GM18519 (cell line): ENCODE measurements at regions not wholly inside any gene's neighbourhood (a gene's known extent, or its start where the extent isn't known, plus 50 kb on each side); places are given as distances from the start of the nearest gene placed in this dataset.

Experiments
- ATAC-seq: cut with Tn5 transposase; IDR thresholded peaks from one replicate; pipeline ENCODE4 v1.9.1; 2021; ENCODE audit warnings: mild to moderate bottlenecking, moderate library complexity; ENCODE audit not compliant: unreplicated experiment, low FRiP score

GRCh38 chr2:151087377-151087776, 174.3 kb downstream of the RBM43 start:
- ATAC-seq, result no peak

- ATAC-seq, result no peak
Observed at GRCh38 chr2:151085181-151085611, 176.5 kb downstream of the RBM43 start.

- ATAC-seq, result no peak
Observed at GRCh38 chr2:151083856-151084795, 177.5 kb downstream of the RBM43 start.

- ATAC-seq, result no peak
Observed at GRCh38 chr2:151078889-151079288, 182.8 kb downstream of the RBM43 start.

- ATAC-seq, result no peak
Observed at GRCh38 chr2:151071906-151072305, 189.8 kb downstream of the RBM43 start.

DNA sequence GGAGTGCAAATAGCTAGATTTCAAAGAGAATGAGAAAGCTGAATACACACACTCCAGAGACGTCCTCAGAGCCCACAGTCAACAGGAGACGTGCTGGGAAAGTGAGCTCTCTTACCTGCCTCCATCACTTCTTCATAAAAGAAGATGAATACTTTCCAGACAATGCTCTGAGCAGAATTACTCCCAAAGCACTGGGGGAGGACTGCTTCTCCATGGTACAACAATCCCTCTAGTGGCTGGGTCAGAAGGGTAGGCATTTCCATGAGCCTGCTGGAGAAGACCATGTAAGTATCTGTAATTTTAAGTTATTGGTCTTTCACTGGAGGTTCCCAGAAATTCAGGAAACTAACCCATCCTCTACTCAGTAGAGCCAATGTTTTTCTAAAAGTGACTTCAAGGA, 190.3 kb downstream of the RBM43 start:
- ATAC-seq, result no peak

DNA sequence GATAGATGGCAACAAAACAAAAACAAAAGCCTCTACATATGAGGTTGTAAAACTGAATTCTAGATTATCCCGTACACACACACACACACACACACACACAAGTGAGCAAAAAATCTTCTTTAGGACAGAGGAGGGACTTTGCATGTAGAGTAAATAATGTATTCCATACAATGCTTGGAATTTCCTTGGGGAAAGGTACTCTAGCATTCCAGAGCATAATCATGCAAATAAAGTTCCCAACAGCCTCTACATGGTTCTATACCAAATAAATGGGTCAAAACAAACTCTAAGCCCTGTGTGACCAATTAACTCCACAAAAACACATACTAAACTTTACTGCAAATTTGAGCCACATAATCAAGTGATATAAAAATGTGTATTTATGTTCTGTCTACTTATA, 191.4 kb downstream of the RBM43 start:
- ATAC-seq, result no peak

- no peak for ATAC-seq
Observed at GRCh38 chr2:151067658-151068369, 193.8 kb downstream of the RBM43 start.

GRCh38 chr2:151063271-151063670, 198.4 kb downstream of the RBM43 start:
- ATAC-seq, result no peak

- ATAC-seq, result no peak
Observed at GRCh38 chr2:151060287-151060686, 201.4 kb downstream of the RBM43 start.

GRCh38 chr2:151056870-151057269, 204.8 kb downstream of the RBM43 start:
- no peak for ATAC-seq

- no peak for ATAC-seq
Observed at GRCh38 chr2:151053661-151053990, 208.0 kb downstream of the RBM43 start.

- no peak for ATAC-seq
Observed at GRCh38 chr2:151052850-151053660, 208.6 kb downstream of the RBM43 start.

DNA sequence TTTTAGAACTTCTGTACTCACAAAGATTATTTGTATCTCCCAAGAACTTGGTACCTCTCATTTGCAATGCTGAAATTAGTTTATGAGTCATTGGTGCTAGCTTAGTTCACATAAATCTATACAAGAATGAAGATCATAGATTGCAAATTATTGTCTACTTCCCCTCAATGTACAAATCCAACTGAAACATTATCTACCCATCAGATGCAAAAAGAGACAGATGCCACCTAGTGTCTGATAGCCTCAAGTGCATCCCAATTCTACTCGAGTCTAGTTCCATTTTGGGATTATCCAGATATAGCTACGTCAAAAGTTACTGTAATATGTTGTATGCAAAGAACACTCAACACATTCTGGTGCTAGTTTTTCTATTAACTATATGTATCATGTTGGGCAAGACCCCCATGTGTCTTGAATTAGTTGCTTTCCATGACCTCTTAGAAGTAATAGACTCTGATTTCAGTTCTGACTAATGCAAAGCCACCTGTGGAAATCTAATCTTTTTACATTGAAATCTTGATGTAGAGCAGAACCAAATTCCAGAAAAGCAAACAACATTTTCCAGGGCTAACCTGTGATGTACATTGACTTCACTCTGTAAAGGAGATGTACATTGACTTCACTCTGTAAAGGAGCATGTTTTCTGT, 210.0 kb downstream of the RBM43 start:
- ATAC-seq, result peak; percentile 92

DNA sequence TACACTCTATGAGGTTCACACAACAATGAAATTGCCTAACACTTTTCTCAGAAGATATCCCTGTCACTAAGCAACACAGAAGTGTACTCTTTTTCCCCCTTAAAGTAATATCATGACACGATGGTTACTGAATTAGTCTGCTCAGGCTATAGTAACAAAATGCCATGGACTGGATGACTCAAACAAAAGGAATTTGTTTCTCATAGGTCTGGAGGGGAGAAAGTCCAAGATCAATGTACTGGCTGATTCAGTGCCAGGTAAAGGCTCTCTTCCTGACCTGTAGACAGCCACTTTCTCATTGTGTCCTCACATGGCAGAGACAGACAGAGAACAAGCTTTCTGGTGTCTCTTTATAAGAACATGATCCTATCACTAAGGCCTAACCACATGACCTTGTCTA, 211.9 kb downstream of the RBM43 start:
- ATAC-seq, result no peak

DNA sequence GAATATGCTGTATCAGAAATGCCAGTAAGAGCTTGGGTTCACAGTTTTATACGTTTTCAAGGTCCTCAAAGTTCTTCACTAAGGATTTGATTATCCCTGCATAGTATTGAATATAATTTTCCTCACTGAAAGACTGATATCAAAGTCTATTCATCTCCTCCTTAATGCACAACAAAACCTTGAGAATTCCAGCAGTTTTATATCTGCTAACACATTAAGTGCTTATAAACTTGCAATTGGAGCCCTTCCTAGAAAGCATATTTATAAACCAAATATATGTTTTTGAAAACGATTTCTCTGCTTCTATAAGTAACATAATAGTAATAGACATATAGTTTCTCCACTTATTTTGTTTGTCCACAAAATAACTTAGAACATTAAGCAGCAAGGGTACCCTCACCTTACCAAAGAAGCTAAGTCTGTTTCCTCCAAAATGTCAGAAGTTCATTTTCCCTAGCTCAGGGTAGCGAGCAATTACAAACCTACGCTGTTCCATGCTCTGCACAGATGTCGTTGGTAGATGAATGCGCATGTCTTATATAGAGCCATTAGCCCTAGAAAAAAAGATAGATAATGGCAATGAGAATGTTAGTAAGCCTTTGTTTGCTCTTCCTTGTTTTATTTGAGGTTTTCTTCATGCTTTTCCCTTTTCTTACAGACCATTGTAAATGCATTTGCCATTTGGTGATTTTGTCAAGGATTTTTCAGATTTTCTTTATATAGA, 213.2 kb downstream of the RBM43 start:
- ATAC-seq, result no peak

DNA sequence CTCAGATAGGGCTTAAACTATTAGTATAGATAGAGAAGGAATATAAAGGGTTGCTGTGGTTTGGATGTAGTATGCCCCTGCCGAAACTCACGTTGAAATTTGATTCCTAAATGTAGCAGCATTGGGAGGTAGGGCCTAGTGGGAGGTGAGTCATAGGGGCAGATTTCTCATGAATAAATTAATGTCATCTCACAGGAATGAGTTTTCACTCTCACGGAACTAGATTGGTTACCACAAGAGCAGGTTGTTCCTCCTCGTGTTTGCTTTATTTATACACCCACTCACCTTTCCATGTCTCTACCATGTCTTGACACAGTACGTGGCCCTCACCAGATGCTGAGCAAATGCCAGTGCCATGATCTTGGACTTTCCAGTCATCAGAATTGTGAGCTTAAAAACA, 218.2 kb downstream of the RBM43 start:
- ATAC-seq, result no peak

DNA sequence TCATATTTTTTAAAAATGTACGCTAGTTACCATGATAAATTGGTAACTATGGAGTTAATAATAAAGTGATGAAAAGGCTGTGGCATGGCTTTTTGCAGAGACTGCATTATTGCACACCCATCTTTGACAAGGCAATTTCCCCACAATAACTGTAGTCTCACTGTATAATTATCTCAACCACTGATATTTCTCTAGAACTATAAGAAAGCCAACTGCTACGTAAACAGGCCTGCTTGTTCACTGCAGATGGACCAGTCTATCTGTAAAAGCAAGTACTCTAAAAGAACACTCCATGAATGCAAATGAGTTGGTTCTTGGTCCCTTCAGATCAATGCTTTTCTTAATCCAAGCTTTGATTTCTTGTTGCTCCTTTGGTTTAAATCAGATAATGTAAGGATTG, 218.7 kb downstream of the RBM43 start:
- no peak for ATAC-seq

GRCh38 chr2:151040039-151040438, 221.6 kb downstream of the RBM43 start:
- no peak for ATAC-seq

DNA sequence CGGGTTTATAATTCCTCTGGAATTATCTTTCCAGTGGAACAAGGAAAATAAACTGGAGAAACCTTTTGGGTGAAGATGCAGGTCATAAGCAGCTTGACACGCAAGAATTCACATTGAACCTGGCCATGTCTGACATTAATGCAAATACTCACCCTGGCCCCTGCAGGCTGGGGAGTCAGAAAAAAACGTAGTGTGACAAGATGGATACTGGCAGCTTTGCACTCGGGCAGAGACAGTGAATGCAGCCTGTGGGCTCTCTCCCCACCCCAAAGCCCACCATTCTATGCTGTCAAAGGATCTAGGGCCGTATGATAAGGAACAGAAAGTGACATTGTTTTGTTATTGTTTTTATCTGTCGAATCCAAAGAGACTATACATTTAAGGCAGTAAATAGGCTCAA, 223.1 kb downstream of the RBM43 start:
- ATAC-seq, result no peak
